GM12878 (cell line): ENCODE measurements at regions not wholly inside any gene's neighbourhood (a gene's known extent, or its start where the extent isn't known, plus 50 kb on each side); places are given as distances from the start of the nearest gene placed in this dataset.

Source experiments
- ATAC-seq: fragments of 200-7000 bp; cut with Tn5 transposase; 3 replicates; pipeline ENCODE4 v1.9.1; 2020; ENCODE audit warnings: mild to moderate bottlenecking, moderate library complexity
- BruUV-seq: library from RNA; stranded (reverse); fragments of 400-500 nt; replicated peaks from 2 replicates; lab custom pipeline; 2021; lab: Mats Ljungman, UMichigan
- CTCF ChIA-PET: fragments of 300-600 bp; sonication (Branson Sonifier 250); formaldehyde crosslinking; extraction: SDS; loops from one replicate; lab custom pipeline; 2021; ENCODE audit warnings: inconsistent platforms; lab: Yijun Ruan, JAX
- POLR2A ChIA-PET: fragments of 350-600 bp; formaldehyde crosslinking; extraction: SDS; loops from one replicate; lab custom pipeline; 2021; ENCODE audit warnings: inconsistent platforms; lab: Charles Lee
- RAD21 ChIA-PET: fragments of 300-600 bp; sonication (Branson Sonifier 250); formaldehyde crosslinking; loops from one replicate; lab custom pipeline; 2023; ENCODE audit warnings: antibody characterized with exemption; ENCODE audit not compliant: unreplicated experiment; lab: Charles Lee
- SMC1A ChIA-PET: fragments of 300-600 bp; sonication (Branson Sonifier 250); formaldehyde crosslinking; loops from one replicate; lab custom pipeline; 2023; ENCODE audit not compliant: unreplicated experiment, uncharacterized antibody; lab: Charles Lee
- DNase-seq: peaks from one replicate; pipeline ENCODE4 v3.0.0-alpha.2; 2011; ENCODE audit warnings: low read depth, low spot score
- FAIRE-seq: peaks from 3 replicates; lab custom pipeline; 2011; peaks lifted over from hg19 to GRCh38; lab: Jason Lieb, UNC
- H2AFZ ChIP-seq: 2 replicates; pipeline ENCODE4 v1.6.0; 2011; ENCODE audit warnings: low read depth, low read length, control low read depth; ENCODE audit not compliant: control insufficient read depth
- H3K27ac ChIP-seq: 2 replicates; pipeline ENCODE4 v1.5.1; 2011; ENCODE audit warnings: control low read depth; ENCODE audit not compliant: control insufficient read depth, insufficient read depth
- H3K27me3 ChIP-seq, 2 experiments: replicated peaks in 1 of 2; 2 replicates each; pipeline versions ENCODE4 v1.6.0 to v1.6.1; 2011; ENCODE audit warnings: low read length in 1 of 2; ENCODE audit not compliant: control insufficient read depth in 2 of 2, insufficient read depth in 2 of 2
- H3K36me3 ChIP-seq, 2 experiments: 2 replicates each; pipeline ENCODE4 v1.5.1; 2011; ENCODE audit warnings: low read length in 1 of 2; ENCODE audit not compliant: control insufficient read depth in 2 of 2, insufficient read depth in 2 of 2
- H3K4me1 ChIP-seq: 2 replicates; pipeline ENCODE4 v1.6.1; 2011; ENCODE audit warnings: mild to moderate bottlenecking, low read length, moderate library complexity, mixed read lengths; ENCODE audit not compliant: control insufficient read depth, insufficient read depth
- H3K4me2 ChIP-seq: 2 replicates; pipeline ENCODE4 v1.6.0; 2011; ENCODE audit warnings: control low read depth; ENCODE audit not compliant: control insufficient read depth, insufficient read depth
- H3K4me3 ChIP-seq: fragments of 200-600 bp; sonication (generic); 2 replicates; pipeline ENCODE4 v1.5.1; 2016
- H3K79me2 ChIP-seq: 2 replicates; pipeline ENCODE4 v1.6.0; 2011; ENCODE audit warnings: low read length; ENCODE audit not compliant: control insufficient read depth, insufficient read depth
- H3K9ac ChIP-seq: 2 replicates; pipeline ENCODE4 v1.8.0; 2011; ENCODE audit warnings: low read length, control low read depth, mixed read lengths; ENCODE audit not compliant: control insufficient read depth, insufficient read depth
- H3K9me3 ChIP-seq: replicated peaks from 3 replicates; pipeline ENCODE4 v1.5.1; 2011; ENCODE audit warnings: mild to moderate bottlenecking, low read length; ENCODE audit not compliant: control insufficient read depth, insufficient read depth
- H4K20me1 ChIP-seq: 2 replicates; pipeline ENCODE4 v1.6.0; 2011; ENCODE audit not compliant: control insufficient read depth, insufficient read depth
- KLF5 ChIP-seq: fragments of 450-650 bp; IDR thresholded peaks from 2 replicates; pipeline ENCODE4 v1.6.1; 2014; ENCODE audit warnings: mild to moderate bottlenecking; ENCODE audit not compliant: partially characterized antibody
- RB1 ChIP-seq: fragments of 450-650 bp; formaldehyde crosslinking; IDR thresholded peaks from 2 replicates; pipeline ENCODE4 v1.6.1; 2017; ENCODE audit warnings: mild to moderate bottlenecking, borderline replicate concordance
- STAT3 ChIP-seq: IDR thresholded peaks from 2 replicates; pipeline ENCODE4 v1.6.1; 2011; ENCODE audit warnings: low read depth, low read length, improper control_type of control experiment
- TCF12 ChIP-seq: IDR thresholded peaks from 2 replicates; pipeline ENCODE4 v1.6.1; 2011; ENCODE audit warnings: low read depth, mild to moderate bottlenecking, low read length
- ZBTB33 ChIP-seq: fragments of 450-650 bp; IDR thresholded peaks from 2 replicates; pipeline ENCODE4 v1.6.1; 2017; ENCODE audit warnings: mild to moderate bottlenecking
- WGBS: methylation state at CpG from one replicate; pipeline ENCODE4 v1.1.6; 2016; ENCODE audit warnings: low lambda C conversion rate; ENCODE audit not compliant: insufficient replicate concordance, insufficient coverage; ENCODE audit errors: missing lambda C conversion rate; 5-methylcytosine and 5-hydroxymethylcytosine counted together
- in situ Hi-C: fragments of 300-500 bp; cut with MboI; formaldehyde crosslinking; loops from 9 replicates; pipeline ENCODE4 v1.14.3; 2018; ENCODE audit warnings: mixed read lengths
- intact Hi-C: fragments of 100-400 bp; cut with micrococcal nuclease; formaldehyde crosslinking; loops from one replicate; pipeline ENCODE4 v1.14.2; 2022; ENCODE audit not compliant: unreplicated experiment

DNA sequence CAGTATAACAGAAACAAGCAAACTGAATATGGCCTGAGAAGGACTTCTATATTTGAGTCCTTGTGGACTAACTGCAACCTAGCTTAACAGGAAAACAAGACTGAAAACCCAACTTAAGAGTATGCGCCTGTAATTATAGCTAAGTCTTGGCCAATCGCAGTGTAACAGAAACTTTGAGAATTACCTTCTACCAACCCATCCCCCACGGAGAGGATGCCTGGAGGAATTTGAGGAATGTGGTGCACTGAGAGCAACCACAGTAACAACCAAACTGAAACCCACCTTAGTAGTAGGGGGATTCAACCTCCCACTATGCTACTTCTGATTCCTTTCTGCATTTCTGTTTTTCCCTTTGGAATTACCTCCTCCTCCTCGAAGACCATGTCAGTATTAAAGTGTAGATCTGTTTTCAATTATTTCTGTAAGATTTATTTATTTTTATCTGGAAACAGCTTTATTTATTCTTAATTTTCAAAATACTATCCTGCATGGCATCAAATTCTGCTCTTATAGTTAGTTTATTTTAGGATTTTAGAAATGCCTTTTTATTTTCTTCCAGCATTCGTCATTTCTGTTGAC lies 393.6 kb downstream of the KCNA4 start:
- no TSS peak for BruUV-seq
- H3K9ac ChIP-seq = no peak overlapping the region
- H3K9me3 ChIP-seq = no peaks in the 10 kb centered on the region
- no peak for TF ChIP-seq ZBTB33
- TF ChIP-seq STAT3 = no peak
- no peak for TF ChIP-seq KLF5
- H3K4me1 ChIP-seq = no peaks in the 10 kb centered on the region
- DNase-seq (no peak), ATAC-seq (no peak), FAIRE-seq (no peak)
- in situ Hi-C loops (no loop called here), intact Hi-C loops (no loop called here)
- no peaks in the 10 kb centered on the region for H4K20me1 ChIP-seq
- no peak overlapping the region for H3K27ac ChIP-seq
- no peak overlapping the region for H3K4me2 ChIP-seq
- H3K36me3 ChIP-seq = no peaks in the 10 kb centered on the region
- no peak overlapping the region for H3K4me3 ChIP-seq
- ChIA-PET SMC1A (interaction anchor here (0.6 to 1.6 kb wide), 3 partner anchors 10 to 959 kb away, joined by 3 to 4 read pairs (median 4); no protein-coding TSS in a partner anchor), RAD21 (no interaction called here), CTCF (interaction anchor here (1.4 kb wide), 2 partner anchors 8 to 11 kb away, joined by 3 read pairs; no protein-coding TSS in a partner anchor), POLR2A (no interaction called here)
- no peak overlapping the region for H2AFZ ChIP-seq
- 34% methylated on average over 5 of the region's 5 CpGs for WGBS
- no peaks in the 10 kb centered on the region for H3K79me2 ChIP-seq
- H3K27me3 ChIP-seq = no peaks in the 10 kb centered on the region

GRCh38 chr11:29616611-29617010 lies 400.2 kb downstream of the KCNA4 start:
- Histone ChIP-seq H3K27ac (no peak overlapping the region), H3K4me3 (no peak overlapping the region), H3K9me3 (no peaks in the 10 kb centered on the region), H3K9ac (no peak overlapping the region), H3K4me1 (no peaks in the 10 kb centered on the region), H4K20me1 (no peaks in the 10 kb centered on the region), H3K79me2 (no peaks in the 10 kb centered on the region), H3K36me3 (no peaks in the 10 kb centered on the region), H3K27me3 (no peaks in the 10 kb centered on the region), H3K4me2 (no peak overlapping the region), H2AFZ (no peak overlapping the region)
- TF ChIP-seq RB1 = no peak
- TF ChIP-seq TCF12 = no peak
- ATAC-seq (no peak), DNase-seq (no peak), FAIRE-seq (no peak)
- ChIA-PET POLR2A (no interaction called here), SMC1A (no interaction called here), RAD21 (no interaction called here), CTCF (no interaction called here)
- intact Hi-C loops (no loop called here), in situ Hi-C loops (no loop called here)
- BruUV-seq = no TSS peak
